IgD-negative memory B cell (primary cell): ENCODE measurements at regions not wholly inside any gene's neighbourhood (a gene's known extent, or its start where the extent isn't known, plus 50 kb on each side); places are given as distances from the start of the nearest gene placed in this dataset.

Source experiments
- H3K27ac Mint-ChIP-seq, 3 donors: one replicate each; pipeline ENCODE4 v1.8.0; 2020 to 2022; ENCODE audit warnings: mild to moderate bottlenecking in 3 of 3, mixed read lengths in 3 of 3, moderate library complexity in 1 of 3
- H3K27me3 Mint-ChIP-seq: one replicate; pipeline ENCODE4 v1.8.0; 2021; ENCODE audit warnings: mixed read lengths
- H3K36me3 Mint-ChIP-seq: one replicate; pipeline ENCODE4 v1.8.0; 2020; ENCODE audit warnings: mild to moderate bottlenecking, mixed read lengths
- H3K4me1 Mint-ChIP-seq, 3 donors: one replicate each; pipeline ENCODE4 v1.8.0; 2020 to 2022; ENCODE audit warnings: mixed read lengths in 3 of 3, mild to moderate bottlenecking in 1 of 3
- H3K4me3 Mint-ChIP-seq, 4 donors: one replicate each; pipeline ENCODE4 v1.8.0; 2020 to 2022; ENCODE audit warnings: mild to moderate bottlenecking in 4 of 4, mixed read lengths in 4 of 4, moderate library complexity in 3 of 4
- H3K9me3 Mint-ChIP-seq, 3 donors: one replicate each; pipeline ENCODE4 v1.8.0; 2020 to 2021; ENCODE audit warnings: mixed read lengths in 3 of 3, mild to moderate bottlenecking in 1 of 3

GRCh38 chr4:12200226-12200625 is 771.5 kb upstream of the HS3ST1 start:
- Mint-ChIP-seq H3K27me3 (no peaks in the 10 kb centered on the region), H3K4me1 (no peaks in the 10 kb centered on the region), H3K36me3 (no peaks in the 10 kb centered on the region), H3K27ac (no peak overlapping the region), H3K9me3 (peaks cover 3 to 15% (median 7%) of the 10 kb centered on the region in 3 donors), H3K4me3 (no peak overlapping the region)

- Mint-ChIP-seq H3K4me3 (no peak overlapping the region), H3K27me3 (no peaks in the 10 kb centered on the region), H3K9me3 (no peaks in the 10 kb centered on the region), H3K36me3 (no peaks in the 10 kb centered on the region), H3K4me1 (no peaks in the 10 kb centered on the region), H3K27ac (no peak overlapping the region)
Observed at GRCh38 chr4:12186526-12186925, 757.8 kb upstream of the HS3ST1 start.

- Mint-ChIP-seq H3K4me1 (no peaks in the 10 kb centered on the region), H3K9me3 (peaks cover 0 to 5% (median 3%) of the 10 kb centered on the region in 3 donors), H3K4me3 (no peak overlapping the region), H3K27me3 (no peaks in the 10 kb centered on the region), H3K27ac (no peak overlapping the region), H3K36me3 (no peaks in the 10 kb centered on the region)
Observed at GRCh38 chr4:12178614-12179610, 750.2 kb upstream of the HS3ST1 start.

GRCh38 chr4:12177416-12177815 is 748.7 kb upstream of the HS3ST1 start:
- no peaks in the 10 kb centered on the region for H3K36me3 Mint-ChIP-seq
- no peaks in the 10 kb centered on the region for H3K4me1 Mint-ChIP-seq
- H3K9me3 Mint-ChIP-seq: peaks cover 0 to 5% (median 3%) of the 10 kb centered on the region in 3 donors
- H3K4me3 Mint-ChIP-seq: no peak overlapping the region
- no peak overlapping the region for H3K27ac Mint-ChIP-seq
- H3K27me3 Mint-ChIP-seq: no peaks in the 10 kb centered on the region

GRCh38 chr4:12173496-12173895 is 744.8 kb upstream of the HS3ST1 start:
- Mint-ChIP-seq H3K36me3 (no peaks in the 10 kb centered on the region), H3K4me1 (no peaks in the 10 kb centered on the region), H3K9me3 (peaks cover 0 to 3% (median 2%) of the 10 kb centered on the region in 3 donors), H3K27ac (no peak overlapping the region), H3K4me3 (no peak overlapping the region), H3K27me3 (no peaks in the 10 kb centered on the region)

- Mint-ChIP-seq H3K27me3 (no peaks in the 10 kb centered on the region), H3K36me3 (no peaks in the 10 kb centered on the region), H3K9me3 (peaks cover 0 to 3% (median 0%) of the 10 kb centered on the region in 3 donors), H3K4me1 (no peaks in the 10 kb centered on the region), H3K27ac (no peak overlapping the region), H3K4me3 (no peak overlapping the region)
Observed at GRCh38 chr4:12172198-12172973, 743.7 kb upstream of the HS3ST1 start.

- no peaks in the 10 kb centered on the region for H3K4me1 Mint-ChIP-seq
- no peak overlapping the region for H3K27ac Mint-ChIP-seq
- H3K36me3 Mint-ChIP-seq: no peaks in the 10 kb centered on the region
- peak overlapping the region in 1 of 4 donors; percentile 32 for H3K4me3 Mint-ChIP-seq
- H3K9me3 Mint-ChIP-seq: peaks cover 0 to 3% (median 0%) of the 10 kb centered on the region in 3 donors
- no peaks in the 10 kb centered on the region for H3K27me3 Mint-ChIP-seq
Observed at GRCh38 chr4:12170308-12170707, 741.6 kb upstream of the HS3ST1 start.

- H3K27ac Mint-ChIP-seq: no peak overlapping the region
- peaks cover 1% of the 10 kb centered on the region for H3K36me3 Mint-ChIP-seq
- no peaks in the 10 kb centered on the region for H3K4me1 Mint-ChIP-seq
- H3K27me3 Mint-ChIP-seq: no peaks in the 10 kb centered on the region
- peaks cover 0 to 9% (median 0%) of the 10 kb centered on the region in 3 donors for H3K9me3 Mint-ChIP-seq
- no peak overlapping the region for H3K4me3 Mint-ChIP-seq
Observed at GRCh38 chr4:12165616-12166015, 736.9 kb upstream of the HS3ST1 start.

GRCh38 chr4:12146339-12146738 is 717.6 kb upstream of the HS3ST1 start:
- H3K27ac Mint-ChIP-seq: no peak overlapping the region
- H3K4me1 Mint-ChIP-seq: no peaks in the 10 kb centered on the region
- H3K4me3 Mint-ChIP-seq: no peak overlapping the region
- peaks cover 2 to 5% (median 3%) of the 10 kb centered on the region in 3 donors for H3K9me3 Mint-ChIP-seq
- H3K36me3 Mint-ChIP-seq: no peaks in the 10 kb centered on the region
- no peaks in the 10 kb centered on the region for H3K27me3 Mint-ChIP-seq

GRCh38 chr4:12145768-12146167 is 717.1 kb upstream of the HS3ST1 start:
- Mint-ChIP-seq H3K9me3 (peaks cover 2 to 5% (median 3%) of the 10 kb centered on the region in 3 donors), H3K36me3 (no peaks in the 10 kb centered on the region), H3K4me3 (no peak overlapping the region), H3K4me1 (no peaks in the 10 kb centered on the region), H3K27ac (no peak overlapping the region), H3K27me3 (no peaks in the 10 kb centered on the region)

- peaks cover 2 to 5% (median 3%) of the 10 kb centered on the region in 3 donors for H3K9me3 Mint-ChIP-seq
- no peaks in the 10 kb centered on the region for H3K27me3 Mint-ChIP-seq
- no peak overlapping the region for H3K4me3 Mint-ChIP-seq
- H3K36me3 Mint-ChIP-seq: no peaks in the 10 kb centered on the region
- no peak overlapping the region for H3K27ac Mint-ChIP-seq
- no peaks in the 10 kb centered on the region for H3K4me1 Mint-ChIP-seq
Observed at GRCh38 chr4:12145106-12145505, 716.4 kb upstream of the HS3ST1 start.

- Mint-ChIP-seq H3K27me3 (no peaks in the 10 kb centered on the region), H3K9me3 (peaks cover 0 to 3% (median 3%) of the 10 kb centered on the region in 3 donors), H3K36me3 (no peaks in the 10 kb centered on the region), H3K27ac (no peak overlapping the region), H3K4me1 (no peaks in the 10 kb centered on the region), H3K4me3 (no peak overlapping the region)
Observed at GRCh38 chr4:12144051-12144450, 715.4 kb upstream of the HS3ST1 start.

GRCh38 chr4:12140864-12141263 is 712.2 kb upstream of the HS3ST1 start:
- H3K9me3 Mint-ChIP-seq: peaks cover 0 to 10% (median 2%) of the 10 kb centered on the region in 3 donors
- H3K27me3 Mint-ChIP-seq: no peaks in the 10 kb centered on the region
- H3K4me3 Mint-ChIP-seq: no peak overlapping the region
- H3K4me1 Mint-ChIP-seq: no peaks in the 10 kb centered on the region
- no peaks in the 10 kb centered on the region for H3K36me3 Mint-ChIP-seq
- no peak overlapping the region for H3K27ac Mint-ChIP-seq

GRCh38 chr4:12139296-12139695 is 710.6 kb upstream of the HS3ST1 start:
- H3K27me3 Mint-ChIP-seq: no peaks in the 10 kb centered on the region
- no peak overlapping the region for H3K4me3 Mint-ChIP-seq
- no peak overlapping the region for H3K27ac Mint-ChIP-seq
- H3K9me3 Mint-ChIP-seq: peaks cover 0 to 7% (median 2%) of the 10 kb centered on the region in 3 donors
- no peaks in the 10 kb centered on the region for H3K36me3 Mint-ChIP-seq
- H3K4me1 Mint-ChIP-seq: no peaks in the 10 kb centered on the region

GRCh38 chr4:12138488-12138887 is 709.8 kb upstream of the HS3ST1 start:
- Mint-ChIP-seq H3K4me3 (no peak overlapping the region), H3K27ac (no peak overlapping the region), H3K9me3 (peaks cover 2 to 7% (median 6%) of the 10 kb centered on the region in 3 donors), H3K4me1 (no peaks in the 10 kb centered on the region), H3K36me3 (no peaks in the 10 kb centered on the region), H3K27me3 (no peaks in the 10 kb centered on the region)
